H9 (cell line): ENCODE measurements at regions not wholly inside any gene's neighbourhood (a gene's known extent, or its start where the extent isn't known, plus 50 kb on each side); places are given as distances from the start of the nearest gene placed in this dataset.

Source experiments
- DNase-seq: peaks from one replicate; pipeline ENCODE4 v3.0.0-alpha.2; 2017
- H2AFZ ChIP-seq: one replicate; pipeline ENCODE4 v1.6.1; 2013; ENCODE audit warnings: mild to moderate bottlenecking, low read length, control low read depth, moderate library complexity
- H2AK5ac ChIP-seq: 2 replicates; pipeline ENCODE4 v1.6.1; 2013; ENCODE audit warnings: low read length, control low read depth, mixed read lengths; ENCODE audit not compliant: insufficient read length
- H2BK120ac ChIP-seq: one replicate; pipeline ENCODE4 v1.6.1; 2013; ENCODE audit warnings: low read depth, mild to moderate bottlenecking, low read length, control low read depth, inconsistent platforms; ENCODE audit not compliant: poor library complexity, severe bottlenecking
- H2BK12ac ChIP-seq: 2 replicates; pipeline ENCODE4 v1.6.1; 2013; ENCODE audit warnings: low read length, control low read depth, mixed read lengths, low read depth; ENCODE audit not compliant: insufficient read length
- H2BK15ac ChIP-seq: 2 replicates; pipeline ENCODE4 v1.6.1; 2013; ENCODE audit warnings: low read depth, low read length, control low read depth
- H2BK20ac ChIP-seq: one replicate; pipeline ENCODE4 v1.6.1; 2013; ENCODE audit warnings: low read depth, mild to moderate bottlenecking, low read length, control low read depth, inconsistent platforms; ENCODE audit not compliant: poor library complexity, severe bottlenecking
- H2BK5ac ChIP-seq: 2 replicates; pipeline ENCODE4 v1.6.1; 2013; ENCODE audit warnings: low read length, control low read depth, mixed read lengths; ENCODE audit not compliant: insufficient read length
- H3K14ac ChIP-seq: 2 replicates; pipeline ENCODE4 v1.6.1; 2013; ENCODE audit warnings: low read length, control low read depth; ENCODE audit not compliant: insufficient read depth
- H3K18ac ChIP-seq: 2 replicates; pipeline ENCODE4 v1.6.1; 2013; ENCODE audit warnings: low read depth, mild to moderate bottlenecking, mixed read lengths, low read length, control low read depth; ENCODE audit not compliant: insufficient read length
- H3K23ac ChIP-seq: 2 replicates; pipeline ENCODE4 v1.6.1; 2013; ENCODE audit warnings: low read length, control low read depth, mixed read lengths, low read depth; ENCODE audit not compliant: insufficient read length
- H3K23me2 ChIP-seq: 2 replicates; pipeline ENCODE4 v1.6.1; 2013; ENCODE audit warnings: low read depth, mild to moderate bottlenecking, mixed read lengths, low read length, control low read depth; ENCODE audit not compliant: insufficient read length, poor library complexity, severe bottlenecking
- H3K27ac ChIP-seq: 2 replicates; pipeline ENCODE4 v1.5.1; 2013; ENCODE audit warnings: low read length, control low read depth, mixed read lengths, low read depth; ENCODE audit not compliant: insufficient read length
- H3K27me3 ChIP-seq: 2 replicates; pipeline ENCODE4 v1.6.1; 2013; ENCODE audit warnings: low read length, control low read depth, inconsistent platforms; ENCODE audit not compliant: insufficient read depth
- H3K4ac ChIP-seq: 2 replicates; pipeline ENCODE4 v1.6.1; 2013; ENCODE audit warnings: low read depth, mild to moderate bottlenecking, control low read depth, inconsistent platforms, low read length, moderate library complexity
- H3K4me1 ChIP-seq: 2 replicates; pipeline ENCODE4 v1.6.1; 2013; ENCODE audit warnings: low read length, control low read depth, inconsistent platforms; ENCODE audit not compliant: insufficient read depth
- H3K4me2 ChIP-seq: 2 replicates; pipeline ENCODE4 v1.6.1; 2013; ENCODE audit warnings: low read length, control low read depth, mixed read lengths; ENCODE audit not compliant: insufficient read length, insufficient read depth
- H3K56ac ChIP-seq: 2 replicates; pipeline ENCODE4 v1.6.1; 2013; ENCODE audit warnings: low read depth, mild to moderate bottlenecking, mixed read lengths, low read length, control low read depth; ENCODE audit not compliant: insufficient read length
- H3K79me1 ChIP-seq: 2 replicates; pipeline ENCODE4 v1.6.1; 2013; ENCODE audit warnings: low read depth, mild to moderate bottlenecking, moderate library complexity, low read length, control low read depth, inconsistent platforms; ENCODE audit not compliant: insufficient read depth, poor library complexity, severe bottlenecking
- H3K79me2 ChIP-seq: 2 replicates; pipeline ENCODE4 v1.6.1; 2013; ENCODE audit warnings: low read length, control low read depth, inconsistent platforms; ENCODE audit not compliant: insufficient read depth
- H3K9ac ChIP-seq: 2 replicates; pipeline ENCODE4 v1.6.1; 2013; ENCODE audit warnings: low read length, control low read depth, mixed read lengths; ENCODE audit not compliant: insufficient read length; ENCODE audit errors: extremely low read depth
- H3K9me3 ChIP-seq: one replicate; pipeline ENCODE4 v1.6.1; 2013; ENCODE audit warnings: low read depth, low read length, inconsistent platforms; ENCODE audit not compliant: control insufficient read depth
- H3T11ph ChIP-seq: one replicate; pipeline ENCODE4 v1.6.1; 2013; ENCODE audit warnings: mild to moderate bottlenecking, low read length, control low read depth, inconsistent platforms
- H4K20me1 ChIP-seq: one replicate; pipeline ENCODE4 v1.6.1; 2013; ENCODE audit not compliant: control insufficient read depth, insufficient read length, insufficient read depth
- H4K5ac ChIP-seq: 2 replicates; pipeline ENCODE4 v1.6.1; 2013; ENCODE audit warnings: low read depth, mild to moderate bottlenecking, mixed read lengths, low read length, control low read depth; ENCODE audit not compliant: insufficient read length
- H4K8ac ChIP-seq: replicated peaks from 2 replicates; pipeline ENCODE4 v1.6.1; 2013; ENCODE audit warnings: low read length, control low read depth, mixed read lengths, low read depth; ENCODE audit not compliant: insufficient read length
- H4K91ac ChIP-seq: 2 replicates; pipeline ENCODE4 v1.6.1; 2013; ENCODE audit warnings: low read depth, mild to moderate bottlenecking, moderate library complexity, mixed read lengths, low read length, control low read depth; ENCODE audit not compliant: insufficient read length
- H3K27ac Mint-ChIP-seq, 3 experiments: 2 replicates in 2 of 3; 3 replicates in 1 of 3; pipeline ENCODE4 v1.8.0; 2020 to 2021; ENCODE audit warnings: mixed read lengths in 3 of 3, mild to moderate bottlenecking in 1 of 3, moderate library complexity in 1 of 3
- H3K27me3 Mint-ChIP-seq: 2 replicates; pipeline ENCODE4 v1.8.0; 2021; ENCODE audit warnings: low read depth, mild to moderate bottlenecking, moderate library complexity, mixed read lengths
- H3K36me3 Mint-ChIP-seq, 3 experiments: 2 replicates in 2 of 3; 3 replicates in 1 of 3; pipeline ENCODE4 v1.8.0; 2020 to 2021; ENCODE audit warnings: low read depth in 3 of 3, mixed read lengths in 3 of 3; ENCODE audit not compliant: insufficient read depth in 1 of 3
- H3K4me1 Mint-ChIP-seq, 2 experiments: 2 replicates each; pipeline ENCODE4 v1.8.0; 2020; ENCODE audit warnings: mixed read lengths in 2 of 2
- H3K4me3 Mint-ChIP-seq, 2 experiments: 2 replicates in 1 of 2; 3 replicates in 1 of 2; pipeline ENCODE4 v1.8.0; 2020 to 2021; ENCODE audit warnings: mild to moderate bottlenecking in 2 of 2, mixed read lengths in 2 of 2, moderate library complexity in 1 of 2
- H3K9me3 Mint-ChIP-seq, 2 experiments: 2 replicates in 1 of 2; 3 replicates in 1 of 2; pipeline ENCODE4 v1.8.0; 2020; ENCODE audit warnings: mild to moderate bottlenecking in 2 of 2, mixed read lengths in 2 of 2, moderate library complexity in 1 of 2
- CTCF ChIP-seq: fragments of 200-600 bp; sonication (generic); conservative IDR thresholded peaks from 3 replicates; pipeline ENCODE4 v1.8.0; 2021; ENCODE audit warnings: antibody characterized with exemption, mild to moderate bottlenecking
- WGBS: extraction: QIAGEN DNeasy Blood & Tissue Kit; methylation state at CpG from one replicate; pipeline ENCODE4 v1.1.7; 2013; ENCODE audit warnings: missing lambda C conversion rate, low lambda C conversion rate, mixed read lengths; ENCODE audit not compliant: insufficient read length; ENCODE audit errors: extremely low coverage; 5-methylcytosine and 5-hydroxymethylcytosine counted together

GRCh38 chr2:65488527-65488926 is 56.1 kb upstream of the SPRED2 start:
- H3K4me1 ChIP-seq = no peaks in the 10 kb centered on the region

More at GRCh38 chr2:65488527-65488926, 56.1 kb upstream of the SPRED2 start:
- Histone ChIP-seq H3K23me2 (no peaks in the 10 kb centered on the region), H3K18ac (no peak overlapping the region), H4K91ac (no peak overlapping the region), H3K23ac (no peak overlapping the region), H4K20me1 (no peaks in the 10 kb centered on the region), H4K5ac (no peak overlapping the region), H4K8ac (no peak overlapping the region), H3K27ac (no peak overlapping the region), H3K4ac (no peak overlapping the region), H3K14ac (no peak overlapping the region), H3K27me3 (no peaks in the 10 kb centered on the region), H3K4me2 (no peak overlapping the region), H2AFZ (no peak overlapping the region), H3K9ac (no peak overlapping the region), H3K79me1 (no peaks in the 10 kb centered on the region), H3K9me3 (no peaks in the 10 kb centered on the region), H3T11ph (no peak overlapping the region), H2BK120ac (no peak overlapping the region), H3K56ac (no peak overlapping the region), H2AK5ac (no peak overlapping the region), H2BK15ac (no peak overlapping the region), H3K79me2 (no peaks in the 10 kb centered on the region), H2BK20ac (no peak overlapping the region), H2BK12ac (no peak overlapping the region), H2BK5ac (no peak overlapping the region)
- no CpG with 5 or more reads among the region's 3 CpGs for WGBS
- no peak for DNase-seq
- TF ChIP-seq CTCF = no peak
- Mint-ChIP-seq H3K9me3 (peaks cover 0 to 2% of the 10 kb centered on the region in 2 experiments; a peak in 2 of 5 replicates), H3K27ac (no peak overlapping the region), H3K36me3 (no peaks in the 10 kb centered on the region; a peak in 1 of 7 replicates), H3K27me3 (peaks cover 39% of the 10 kb centered on the region), H3K4me1 (peaks cover 7 to 8% of the 10 kb centered on the region in 2 experiments), H3K4me3 (no peak overlapping the region)
